ENCODE measurements at regions not wholly inside any gene's neighbourhood (a gene's known extent, or its start where the extent isn't known, plus 50 kb on each side); places are given as distances from the start of the nearest gene placed in this dataset.

- Histone ChIP-seq H3K36me3 (ENCODE audit: insufficient read depth) (no peaks in the 10 kb centered on the region), H3F3A (replicated peaks; ENCODE audit: low read depth) (no peaks in the 10 kb centered on the region), H3K27ac (ENCODE audit: low read depth) (no peak overlapping the region), H4K20me1 (replicated peaks; ENCODE audit: insufficient read depth) (no peaks in the 10 kb centered on the region), H3K79me2 (replicated peaks; ENCODE audit: insufficient read depth) (no peaks in the 10 kb centered on the region), H2AFZ (peak overlapping the region; percentile 39; the same call in 1 of the 2 replicates), H3K4me1 (ENCODE audit: insufficient read depth) (peaks cover 9% of the 10 kb centered on the region), H3K4me2 (no peak overlapping the region), H3K27me3 (ENCODE audit: insufficient read depth) (no peaks in the 10 kb centered on the region), H3K9me2 (ENCODE audit: insufficient read depth) (no peaks in the 10 kb centered on the region; the same call in 1 of the 2 replicates), H3K4me3 (no peak overlapping the region)
- DNase-seq (ENCODE audit: low spot score) (no peak), ATAC-seq (no peak)
- H3K9me3 Mint-ChIP-seq = peaks cover 3% of the 10 kb centered on the region; the same call in 2 of the 3 replicates
- no peak overlapping the region for H3K27ac Mint-ChIP-seq
- peaks cover 21% of the 10 kb centered on the region; the same call in 2 of the 3 replicates for H3K36me3 Mint-ChIP-seq (ENCODE audit: low read depth)
- TF ChIP-seq REST (IDR thresholded peaks at IDR 0.05; ENCODE audit: unreplicated experiment) = no peak
- TF ChIP-seq EZH2 (IDR thresholded peaks at IDR 0.05; ENCODE audit: low read depth, unreplicated experiment) = no peak
- TF ChIP-seq CREB1 (CRISPR knock-in tag; IDR thresholded peaks at IDR 0.05; ENCODE audit: low read depth) = no peak
- TF ChIP-seq JUNB (IDR thresholded peaks at IDR 0.05; ENCODE audit: unreplicated experiment) = no peak
- TF ChIP-seq EZH2phosphoT487 (IDR thresholded peaks at IDR 0.05; ENCODE audit: unreplicated experiment) = no peak
- TF ChIP-seq ZNF462 (CRISPR knock-in tag; IDR thresholded peaks at IDR 0.05) = no peak
- TF ChIP-seq ZNF114 (CRISPR knock-in tag; IDR thresholded peaks at IDR 0.05) = no peak
- TF ChIP-seq CTCF (conservative IDR thresholded peaks at IDR 0.05; ENCODE audit: low read depth in 2 of 2) = no peak
- TF ChIP-seq NANOG (IDR thresholded peaks at IDR 0.05; ENCODE audit: borderline replicate concordance) = no peak
- no peak for TF ChIP-seq POLR2AphosphoS5 (IDR thresholded peaks at IDR 0.05; ENCODE audit: low read depth)
- no peak for TF ChIP-seq ETS1 (IDR thresholded peaks at IDR 0.05)
- TF ChIP-seq STAT1 (IDR thresholded peaks at IDR 0.05; ENCODE audit: unreplicated experiment) = no peak
- no peak for TF ChIP-seq ZNF331 (CRISPR knock-in tag; IDR thresholded peaks at IDR 0.05; ENCODE audit: low read depth)
- peaks cover 4% of the 10 kb centered on the region; the same call in 2 of the 3 replicates for H3K4me1 Mint-ChIP-seq
- H3K4me3 Mint-ChIP-seq = no peak overlapping the region
- H3K27me3 Mint-ChIP-seq (ENCODE audit: insufficient read depth, low read depth, poor library complexity) = no peaks in the 10 kb centered on the region
Measured at GRCh38 chr4:71841336-71841735, 57.5 kb upstream of the GC start.

Data from GM23338 (cell line).